ENCODE measurements at regions not wholly inside any gene's neighbourhood (a gene's known extent, or its start where the extent isn't known, plus 50 kb on each side); places are given as distances from the start of the nearest gene placed in this dataset.
"Not testable (repeated sequence)": the region's sequence is repeated elsewhere in the genome, so short reads cannot be mapped to it uniquely, and the experiment has no call there.

DNA sequence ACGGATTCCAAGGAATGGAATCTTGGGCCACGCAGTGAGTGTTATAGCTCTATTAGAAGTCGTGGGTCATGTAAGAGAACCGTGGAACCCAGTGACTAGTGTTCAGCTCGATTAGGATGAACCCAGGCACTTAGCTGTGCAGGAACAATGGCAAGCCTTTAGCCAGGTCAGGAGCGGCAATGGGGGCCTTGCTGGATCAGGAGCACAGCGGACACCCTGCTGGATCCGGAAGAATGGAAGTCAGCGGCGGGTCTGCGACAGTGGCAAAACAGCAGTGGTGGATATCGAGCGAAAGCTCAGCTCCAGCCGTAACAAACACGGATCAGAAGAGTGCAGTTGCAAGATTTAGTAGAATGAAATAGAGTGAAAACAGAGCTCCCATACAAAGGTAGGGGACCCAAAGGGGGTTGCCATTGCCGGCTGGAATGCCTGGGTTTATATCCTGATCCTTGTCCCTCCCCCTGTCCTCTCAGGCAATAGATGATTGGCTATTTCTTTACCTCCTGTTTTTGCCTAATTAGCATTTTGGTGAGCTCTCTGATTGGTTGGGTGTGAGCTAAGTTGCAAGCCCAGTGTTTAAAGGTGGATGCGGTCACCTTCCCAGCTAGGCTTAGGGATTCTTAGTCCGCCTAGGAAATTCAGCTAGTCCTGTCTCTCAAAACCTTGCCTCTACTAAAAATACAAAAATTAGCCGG lies 618.3 kb upstream of the CBLB start:
- not testable (repeated sequence) for DNase-seq

DNA sequence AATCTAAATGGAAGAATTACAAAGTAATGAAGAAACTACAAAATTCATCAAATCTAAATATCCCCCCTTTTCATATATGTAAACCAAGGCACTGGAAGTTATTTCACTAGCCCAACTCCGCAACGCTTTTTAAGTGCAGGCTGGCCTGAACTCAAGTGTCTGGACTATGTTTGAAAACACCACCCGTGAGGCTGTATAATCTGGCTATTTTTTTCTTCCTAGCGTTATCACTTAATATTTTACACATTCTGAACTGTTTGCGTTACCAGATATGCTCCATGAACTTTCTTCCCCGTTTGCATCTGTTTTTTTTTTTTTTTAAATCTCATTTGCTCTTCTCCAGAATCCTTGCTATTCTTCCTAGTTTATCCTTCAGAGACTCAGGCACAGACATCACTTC lies 619.5 kb upstream of the CBLB start:
- DNase-seq, result no peak

GRCh38 chr3:106491796-106492195 lies 623.0 kb upstream of the CBLB start:
- DNase-seq, result no peak

DNA sequence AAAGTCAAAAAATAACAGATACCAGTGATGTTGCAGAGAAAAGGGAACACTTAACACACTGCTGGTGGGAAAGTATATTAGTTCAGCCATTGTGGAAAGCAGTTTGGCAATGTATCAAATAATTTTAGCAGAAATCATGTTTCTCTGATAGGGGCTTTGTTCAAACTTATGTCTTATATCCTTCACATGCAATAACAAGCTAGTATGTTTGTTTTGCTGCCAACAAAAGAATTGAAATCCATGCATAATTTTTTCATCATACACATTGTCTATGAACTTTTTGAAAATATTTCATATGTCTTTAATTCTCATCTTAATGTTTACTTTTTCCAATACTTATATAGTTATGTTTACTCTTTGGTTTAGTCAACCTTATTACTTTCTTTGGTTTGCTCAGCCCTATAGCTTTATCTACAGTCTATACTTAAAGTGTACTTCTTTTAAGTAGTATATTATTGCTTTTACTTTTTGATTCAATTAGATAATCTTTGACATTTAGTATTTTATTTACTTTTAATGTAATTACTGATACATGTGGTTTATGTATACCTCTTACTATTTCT lies 639.6 kb upstream of the CBLB start:
- no peak for DNase-seq

DNA sequence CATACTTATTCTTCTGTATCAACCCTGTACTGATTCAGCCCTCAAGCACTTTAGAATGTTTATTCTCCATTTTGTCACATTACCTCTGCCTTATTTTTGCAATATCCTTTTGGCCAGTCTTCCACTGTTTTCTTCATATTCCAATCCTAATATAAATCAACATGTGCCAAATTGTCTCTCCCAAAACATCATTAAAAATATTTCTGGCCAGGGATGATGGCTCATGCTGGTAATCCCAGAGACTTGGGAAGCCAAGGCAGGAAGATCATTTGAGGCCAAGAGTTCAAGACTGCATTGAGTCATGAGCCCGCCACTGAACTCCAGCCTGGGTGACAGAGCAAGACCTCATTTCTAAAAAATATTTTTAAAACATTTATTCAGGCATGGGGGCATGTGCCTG lies 641.4 kb upstream of the CBLB start:
- no peak for DNase-seq

DNA sequence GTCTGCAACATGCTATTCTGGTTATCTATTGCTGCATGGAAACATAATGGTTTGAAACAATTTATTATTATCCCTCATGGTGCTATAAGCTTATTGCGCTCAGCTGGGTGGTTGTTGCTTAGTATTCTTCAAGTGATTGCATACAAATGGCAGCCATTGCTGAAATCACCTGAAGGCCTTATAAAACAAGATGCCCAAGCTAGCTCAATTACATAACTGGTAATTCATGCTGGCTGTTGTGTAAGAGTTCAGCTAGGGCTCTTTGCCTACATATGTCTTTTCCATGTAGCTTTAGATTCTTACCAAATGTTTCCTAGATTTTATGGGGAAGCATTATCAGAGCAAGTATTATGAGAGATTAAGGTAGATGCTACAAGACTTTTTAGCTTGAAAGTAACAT lies 644.0 kb upstream of the CBLB start:
- no peak for DNase-seq

DNA sequence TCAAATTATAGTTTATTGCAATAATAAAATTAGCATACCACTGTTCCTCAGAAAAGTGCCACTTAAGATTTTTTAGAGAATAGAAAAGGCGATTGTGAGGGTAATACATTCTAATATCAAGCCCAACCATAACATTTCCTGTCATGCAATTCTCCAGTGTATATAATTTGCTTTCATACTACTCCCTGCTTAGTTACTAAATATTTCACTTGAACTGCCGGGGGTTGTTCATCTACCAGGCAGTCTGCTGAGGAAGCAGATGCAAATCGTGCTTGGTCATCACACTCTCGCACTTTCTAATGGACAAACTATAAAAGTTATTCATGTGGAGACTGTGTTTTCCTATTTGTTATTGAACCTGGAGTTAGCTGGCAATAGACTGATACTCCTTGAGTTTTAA lies 645.6 kb upstream of the CBLB start:
- no peak for DNase-seq

DNA sequence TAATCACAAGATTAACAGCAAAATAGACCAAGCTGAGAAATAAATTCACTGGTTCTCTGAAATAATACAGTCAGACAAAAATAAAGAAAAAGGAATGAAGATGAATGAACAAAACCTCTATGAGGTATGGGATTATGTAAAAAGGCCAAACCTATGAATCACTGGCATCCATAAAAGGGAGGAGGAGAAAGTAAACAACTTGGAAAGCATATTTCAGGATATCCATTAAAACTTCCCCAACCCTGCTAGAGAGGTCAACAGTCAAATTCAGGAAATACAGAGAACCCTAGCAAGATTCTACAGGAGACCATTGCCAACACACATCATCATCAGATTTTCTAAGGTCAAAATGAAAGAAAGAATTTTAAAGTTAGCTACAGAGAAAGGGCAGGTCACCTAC lies 649.7 kb upstream of the CBLB start:
- no peak for DNase-seq

DNA sequence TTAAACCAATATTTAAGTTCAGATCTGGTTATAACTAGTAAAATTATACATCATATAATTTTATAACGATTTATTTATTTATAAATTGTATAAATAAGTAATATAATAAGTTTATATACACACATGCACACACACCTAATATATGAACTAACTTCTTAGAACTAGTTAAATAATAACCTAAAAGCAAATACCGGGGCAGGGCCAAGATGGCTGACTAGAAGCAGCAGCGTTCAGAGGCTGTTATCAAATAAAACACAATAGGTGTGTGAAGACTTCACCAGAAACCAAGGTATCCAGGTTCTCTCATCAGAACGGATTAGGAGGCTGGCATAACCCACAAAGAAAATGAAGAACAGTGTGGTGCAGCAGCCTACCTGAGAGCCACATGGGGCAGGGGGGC lies 653.6 kb upstream of the CBLB start:
- no peak for DNase-seq

DNA sequence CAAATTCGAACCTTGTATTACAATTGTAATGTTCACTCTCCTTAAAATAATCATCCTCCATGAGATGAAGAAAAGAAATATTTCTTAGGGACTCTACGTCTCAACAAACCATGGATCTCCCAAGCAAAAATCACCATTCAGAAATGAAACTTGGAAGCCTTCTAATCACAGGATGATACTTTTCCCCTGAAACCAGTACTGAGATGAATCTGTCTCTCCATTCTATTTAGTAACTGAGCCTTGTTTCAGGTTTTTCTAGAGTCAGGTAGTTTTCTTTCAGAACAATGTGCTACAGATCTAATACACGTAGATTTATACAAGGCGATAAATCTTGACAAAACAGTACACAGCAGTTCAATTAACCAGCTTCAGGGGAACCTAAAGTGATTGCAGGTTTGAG lies 660.1 kb upstream of the CBLB start:
- no peak for DNase-seq

GRCh38 chr3:106529738-106530137 lies 660.9 kb upstream of the CBLB start:
- no peak for DNase-seq

GRCh38 chr3:106530367-106530766 lies 661.6 kb upstream of the CBLB start:
- no peak for DNase-seq

DNA sequence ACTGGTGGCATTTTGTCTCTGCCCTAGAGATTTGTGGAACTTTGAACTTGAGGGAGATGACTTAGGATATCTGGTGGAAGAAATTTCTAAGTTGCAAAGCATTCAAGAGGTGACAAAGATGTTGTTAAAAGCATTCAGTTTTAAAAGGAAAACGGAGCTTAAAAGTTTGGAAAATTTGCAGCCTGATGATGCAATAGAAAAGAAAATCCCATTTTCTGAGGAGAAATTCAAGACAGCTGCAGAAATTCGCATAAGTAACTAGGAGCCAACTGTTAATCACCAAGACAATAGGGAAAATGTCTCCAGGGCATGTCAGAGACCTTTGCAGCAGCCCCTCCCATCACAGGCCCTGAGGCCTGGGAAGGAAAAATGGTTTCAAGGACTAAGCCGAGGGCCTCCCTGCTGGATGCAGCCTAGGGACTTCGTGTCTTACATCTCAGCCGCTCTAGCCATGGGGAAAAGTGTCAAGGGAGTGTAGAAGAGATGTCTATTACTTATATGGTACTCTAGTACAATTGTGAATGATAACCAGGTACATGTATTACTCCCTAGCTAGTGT lies 663.0 kb upstream of the CBLB start:
- not testable (repeated sequence) for DNase-seq

- no peak for DNase-seq
These were observed 664.4 kb upstream of the CBLB start for GRCh38 chr3:106533093-106533787.

DNA sequence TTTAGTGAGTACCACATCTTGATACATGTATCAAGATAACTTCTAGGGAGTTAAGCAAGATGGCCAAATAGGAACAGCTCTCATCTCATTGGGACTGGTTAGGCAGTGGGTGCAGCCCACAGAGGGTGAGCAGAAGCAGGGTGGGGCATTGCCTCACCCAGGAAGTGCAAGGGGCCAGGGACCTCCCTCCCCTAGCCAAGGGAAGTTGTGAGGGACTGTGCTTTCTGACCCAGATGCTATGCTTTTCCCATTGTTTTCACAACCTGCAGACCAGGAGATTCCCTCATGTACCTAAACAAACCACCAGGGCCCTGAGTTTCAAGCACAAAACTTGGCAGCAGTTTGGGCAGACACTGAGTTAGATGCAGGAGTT lies 665.0 kb upstream of the CBLB start:
- peak; percentile 50 for DNase-seq

DNA sequence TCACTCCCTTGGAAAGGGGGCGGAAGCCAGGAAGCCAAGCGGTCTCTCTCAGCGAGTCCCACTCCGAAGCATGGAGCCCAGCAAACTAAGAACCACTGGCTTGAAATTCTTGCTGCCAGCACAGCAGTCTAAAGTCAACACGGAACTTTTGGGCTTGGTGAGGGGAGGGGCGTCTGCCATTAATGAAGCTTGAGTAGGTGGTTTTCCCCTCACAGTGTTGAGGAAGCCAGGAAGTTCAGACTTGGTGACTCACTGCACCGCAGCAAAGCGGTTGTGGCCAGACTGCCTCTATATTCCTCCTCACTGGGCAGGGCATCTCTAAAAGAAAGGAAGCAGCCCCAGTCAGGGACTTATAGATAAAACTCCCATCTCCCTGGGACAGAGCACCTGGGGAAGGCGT lies 665.4 kb upstream of the CBLB start:
- peak; percentile 66 for DNase-seq

DNA sequence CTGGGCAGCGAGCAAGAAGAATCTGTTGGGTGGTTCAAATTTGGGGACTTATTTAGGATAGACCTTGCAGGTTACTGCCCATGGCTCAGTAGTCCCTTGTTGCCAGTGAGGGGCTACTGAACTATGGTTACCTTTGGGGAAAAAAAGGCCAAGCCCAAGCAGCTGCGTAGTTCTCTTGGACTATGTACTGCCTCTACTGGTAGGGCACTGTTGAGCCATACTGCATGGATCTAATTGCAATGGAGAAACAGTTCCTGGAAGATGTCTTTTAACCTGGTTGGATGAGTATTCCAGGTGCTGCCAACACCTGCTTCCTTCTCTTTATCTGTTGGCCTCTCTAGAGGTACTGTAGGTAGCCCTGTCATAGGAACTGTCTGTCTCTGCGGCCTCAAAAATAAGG lies 671.9 kb upstream of the CBLB start:
- DNase-seq, result no peak

GRCh38 chr3:106542101-106542769 lies 673.4 kb upstream of the CBLB start:
- no peak for DNase-seq

DNA sequence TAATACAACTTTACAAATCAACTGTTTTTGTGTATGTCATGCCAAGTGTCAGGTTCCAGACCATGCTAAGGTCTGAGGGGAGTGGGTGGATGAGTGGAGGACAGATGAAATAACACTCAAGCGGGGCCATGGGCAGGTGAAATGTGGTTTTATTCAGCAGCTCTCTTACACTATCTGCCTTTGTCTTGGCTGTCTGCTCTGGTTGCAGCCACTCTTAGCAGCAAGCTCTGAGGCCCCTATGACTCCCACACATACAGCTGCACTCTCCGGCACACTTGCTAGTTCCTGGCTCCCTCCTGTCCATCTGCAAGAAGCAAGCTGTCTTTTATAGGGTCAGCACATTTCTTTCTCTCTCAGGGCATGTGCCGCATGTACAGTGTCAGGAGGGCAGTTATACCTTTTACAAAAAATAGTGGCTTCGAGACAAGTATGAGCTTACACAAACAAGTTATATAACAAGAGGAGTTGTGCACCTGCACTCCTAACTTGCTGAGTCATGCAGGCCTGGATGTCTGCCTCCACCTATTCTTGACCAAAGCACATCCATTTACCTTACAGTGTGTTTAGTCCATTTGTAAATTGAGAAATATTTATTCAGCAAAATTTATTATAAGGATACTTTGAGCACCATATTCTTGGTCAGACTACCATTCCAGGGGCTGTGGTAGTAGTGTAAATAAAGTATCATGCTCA lies 683.7 kb upstream of the CBLB start:
- no peak for DNase-seq

GRCh38 chr3:106560451-106560966 lies 691.7 kb upstream of the CBLB start:
- DNase-seq, result no peak

DNA sequence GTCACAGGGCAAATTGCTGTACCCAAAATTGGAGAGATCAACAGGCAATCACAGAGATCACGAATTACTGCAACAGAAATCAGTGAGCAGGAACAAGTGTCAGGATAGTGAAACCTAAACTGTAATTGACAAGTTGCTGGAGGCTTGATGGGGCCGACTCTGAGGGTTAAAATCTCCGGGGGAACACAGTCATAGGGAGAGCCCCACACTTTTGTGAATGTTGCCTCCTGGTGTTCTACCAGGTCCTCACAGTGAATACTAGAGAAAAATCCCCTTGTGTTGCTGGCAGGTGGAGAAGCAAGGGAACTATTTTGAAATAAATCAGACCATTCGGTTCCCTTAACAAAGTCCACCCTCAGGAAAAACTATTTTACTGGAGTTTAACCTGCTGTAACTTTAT lies 697.5 kb upstream of the CBLB start:
- DNase-seq, result no peak

- DNase-seq, result no peak
These were observed 701.6 kb upstream of the CBLB start for GRCh38 chr3:106570426-106570825.

- no peak for DNase-seq
These were observed 704.8 kb upstream of the CBLB start for GRCh38 chr3:106573605-106574004.
